IMR-90 (cell line): ENCODE measurements at regions not wholly inside any gene's neighbourhood (a gene's known extent, or its start where the extent isn't known, plus 50 kb on each side); places are given as distances from the start of the nearest gene placed in this dataset.

ENCODE experiments used
- ATAC-seq: fragments of 200-7000 bp; cut with Tn5 transposase; 2 replicates; pipeline ENCODE4 v1.9.1; 2020; ENCODE audit warnings: low read depth, mild to moderate bottlenecking, moderate library complexity
- BruUV-seq: library from RNA; stranded (reverse); fragments of 400-500 nt; replicated peaks from 2 replicates; lab custom pipeline; 2021; lab: Mats Ljungman, UMichigan
- CTCF ChIA-PET: fragments of 300-600 bp; formaldehyde crosslinking; extraction: SDS; loops from one replicate; lab custom pipeline; 2021; ENCODE audit warnings: antibody characterized with exemption; lab: Yijun Ruan, JAX
- POLR2A ChIA-PET: fragments of 300-600 bp; sonication (Branson Sonifier 250); formaldehyde crosslinking; loops from one replicate; lab custom pipeline; 2022; ENCODE audit warnings: antibody characterized with exemption; ENCODE audit not compliant: unreplicated experiment; lab: Charles Lee
- DNase-seq: peaks from one replicate; pipeline ENCODE4 v3.0.0; 2013
- H2AFZ ChIP-seq: replicated peaks from 2 replicates; pipeline ENCODE3; 2013; ENCODE audit warnings: low read length, mild to moderate bottlenecking; ENCODE audit not compliant: poor library complexity
- H2AK5ac ChIP-seq: 2 replicates; pipeline ENCODE4 v1.6.1; 2013; ENCODE audit warnings: low read depth, low read length, inconsistent platforms
- H2AK9ac ChIP-seq: replicated peaks from 2 replicates; pipeline ENCODE3; 2013; ENCODE audit warnings: mild to moderate bottlenecking, low read depth, low read length, moderate library complexity; ENCODE audit not compliant: poor library complexity
- H2BK120ac ChIP-seq: 2 replicates; pipeline ENCODE4 v1.6.1; 2013; ENCODE audit warnings: low read depth, low read length, inconsistent platforms
- H2BK15ac ChIP-seq: 3 replicates; pipeline ENCODE4 v1.6.1; 2013; ENCODE audit warnings: low read depth, low read length, inconsistent platforms
- H2BK20ac ChIP-seq: 2 replicates; pipeline ENCODE4 v1.6.1; 2013; ENCODE audit warnings: low read depth, mild to moderate bottlenecking, inconsistent platforms, low read length, moderate library complexity
- H2BK5ac ChIP-seq: 2 replicates; pipeline ENCODE4 v1.6.1; 2013; ENCODE audit warnings: mild to moderate bottlenecking, low read depth, low read length, inconsistent platforms; ENCODE audit not compliant: poor library complexity, severe bottlenecking
- H3K14ac ChIP-seq: replicated peaks from 2 replicates; pipeline ENCODE4 v1.6.1; 2013; ENCODE audit warnings: low read depth, low read length, inconsistent platforms
- H3K18ac ChIP-seq: 2 replicates; pipeline ENCODE4 v1.6.1; 2013; ENCODE audit warnings: low read depth, low read length, control low read depth
- H3K23ac ChIP-seq: 2 replicates; pipeline ENCODE4 v1.6.1; 2013; ENCODE audit warnings: low read depth, low read length, inconsistent platforms
- H3K27ac ChIP-seq: 2 replicates; pipeline ENCODE4 v1.5.1; 2013; ENCODE audit warnings: mild to moderate bottlenecking, control low read depth, low read length; ENCODE audit not compliant: insufficient read depth
- H3K27me3 ChIP-seq: 2 replicates; pipeline ENCODE4 v1.6.1; 2013; ENCODE audit warnings: low read length; ENCODE audit not compliant: control insufficient read depth, insufficient read depth
- H3K36me3 ChIP-seq: 2 replicates; pipeline ENCODE4 v1.6.1; 2013; ENCODE audit warnings: low read length, mixed read lengths; ENCODE audit not compliant: control insufficient read depth, insufficient read depth
- H3K4ac ChIP-seq: 2 replicates; pipeline ENCODE4 v1.6.1; 2013; ENCODE audit warnings: low read depth, low read length, inconsistent platforms
- H3K4me1 ChIP-seq: 2 replicates; pipeline ENCODE4 v1.6.1; 2013; ENCODE audit warnings: low read length, mixed read lengths; ENCODE audit not compliant: control insufficient read depth, insufficient read depth
- H3K4me2 ChIP-seq: 2 replicates; pipeline ENCODE4 v1.6.1; 2013; ENCODE audit warnings: low read depth, mild to moderate bottlenecking, control low read depth, low read length, moderate library complexity
- H3K4me3 ChIP-seq: 2 replicates; pipeline ENCODE4 v1.5.1; 2013; ENCODE audit warnings: low read depth, mild to moderate bottlenecking, control low read depth, low read length, moderate library complexity; ENCODE audit not compliant: insufficient read depth
- H3K56ac ChIP-seq: 2 replicates; pipeline ENCODE4 v1.6.1; 2013; ENCODE audit warnings: low read length, inconsistent platforms; ENCODE audit not compliant: insufficient read depth; ENCODE audit errors: extremely low read depth
- H3K79me1 ChIP-seq, 2 experiments: 2 replicates each; pipeline ENCODE4 v1.6.1; 2013; ENCODE audit warnings: low read length in 2 of 2, inconsistent platforms in 1 of 2, low read depth in 1 of 2
- H3K9ac ChIP-seq: 2 replicates; pipeline ENCODE4 v1.6.1; 2013; ENCODE audit warnings: low read depth, low read length, control low read depth
- H3K9me1 ChIP-seq: 2 replicates; pipeline ENCODE4 v1.6.1; 2013; ENCODE audit warnings: low read length, inconsistent platforms; ENCODE audit not compliant: insufficient read depth
- H3K9me3 ChIP-seq: 2 replicates; pipeline ENCODE4 v1.6.1; 2013; ENCODE audit warnings: low read length; ENCODE audit not compliant: control insufficient read depth, insufficient read depth
- H4K20me1 ChIP-seq: 2 replicates; pipeline ENCODE4 v1.6.1; 2013; ENCODE audit warnings: low read length, inconsistent platforms; ENCODE audit not compliant: insufficient read depth
- H4K5ac ChIP-seq: 2 replicates; pipeline ENCODE4 v1.6.1; 2013; ENCODE audit warnings: mild to moderate bottlenecking, low read depth, low read length, control low read depth
- H4K8ac ChIP-seq, 2 experiments: 2 replicates each; pipeline ENCODE4 v1.6.1; 2013; ENCODE audit warnings: low read depth in 2 of 2, low read length in 2 of 2, control low read depth in 1 of 2, inconsistent platforms in 1 of 2
- H4K91ac ChIP-seq: 2 replicates; pipeline ENCODE4 v1.6.1; 2013; ENCODE audit warnings: low read depth, low read length, inconsistent platforms; ENCODE audit not compliant: insufficient read depth
- MAFK ChIP-seq: IDR thresholded peaks from 2 replicates; pipeline ENCODE4 v1.6.1; 2012; ENCODE audit warnings: low read depth, low read length, improper control_type of control experiment
- MXI1 ChIP-seq: IDR thresholded peaks from 2 replicates; pipeline ENCODE4 v1.6.1; 2012; ENCODE audit warnings: low read depth, mild to moderate bottlenecking, low read length, moderate library complexity, borderline replicate concordance
- RAD21 ChIP-seq: IDR thresholded peaks from 2 replicates; pipeline ENCODE4 v1.6.1; 2012; ENCODE audit warnings: low read length, improper control_type of control experiment
- RCOR1 ChIP-seq: IDR thresholded peaks from 2 replicates; pipeline ENCODE4 v1.6.1; 2012; ENCODE audit warnings: mild to moderate bottlenecking, low read length, improper control_type of control experiment; ENCODE audit not compliant: insufficient replicate concordance
- WGBS, 2 experiments: methylation state at CpG; one replicate each; pipeline versions ENCODE4 v1.1.5 to v1.1.7; 2013; ENCODE audit warnings: missing lambda C conversion rate in 2 of 2; ENCODE audit not compliant: insufficient read length in 1 of 2; ENCODE audit errors: extremely low coverage in 2 of 2; 5-methylcytosine and 5-hydroxymethylcytosine counted together
- dilution Hi-C: fragments of 300-500 bp; cut with HindIII; formaldehyde crosslinking; loops from one replicate; pipeline ENCODE4 v1.14.3; 2018; ENCODE audit warnings: low sequenced_read_pairs; ENCODE audit not compliant: unreplicated experiment
- in situ Hi-C: fragments of 300-500 bp; cut with MboI; formaldehyde crosslinking; loops from 3 replicates; pipeline ENCODE4 v1.14.3; 2019; ENCODE audit warnings: low sequenced_read_pairs, inconsistent platforms, mixed read lengths
- intact Hi-C: fragments of 100-400 bp; cut with micrococcal nuclease; formaldehyde crosslinking; loops from 2 replicates; pipeline ENCODE4 v1.10.0; 2022

DNA sequence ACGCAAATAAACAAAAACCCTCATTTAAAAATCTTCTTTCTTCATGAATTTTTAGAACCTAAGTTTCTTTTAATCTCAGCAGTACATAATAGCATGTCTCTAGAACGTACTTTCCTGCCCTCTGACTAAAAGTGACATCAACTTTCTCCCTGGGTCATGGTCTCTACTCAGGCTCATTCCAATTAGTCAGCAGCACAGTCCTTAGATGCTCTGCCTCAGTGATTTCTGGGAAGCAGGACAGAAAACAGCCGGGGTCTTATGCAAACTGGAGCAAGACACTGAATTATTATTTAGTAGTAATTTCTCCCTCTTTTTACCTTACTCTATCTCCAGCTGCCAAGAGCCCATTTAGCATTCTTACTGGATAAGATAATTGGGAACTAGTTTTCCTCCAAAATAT is 365.2 kb downstream of the TUSC7 start:
- no peak overlapping the region for H3K9ac ChIP-seq
- no peak overlapping the region for H2AK9ac ChIP-seq
- no peak overlapping the region for H4K5ac ChIP-seq
- H3K9me1 ChIP-seq, result no peaks in the 10 kb centered on the region
- no peaks in the 10 kb centered on the region for H3K36me3 ChIP-seq
- no peak overlapping the region for H4K91ac ChIP-seq
- ATAC-seq (peak; percentile 46; the same call in 1 of the 2 replicates), DNase-seq (peak; percentile 18)
- no peaks in the 10 kb centered on the region for H3K79me1 ChIP-seq
- TF ChIP-seq MAFK (no peak), RAD21 (no peak), MXI1 (no peak), RCOR1 (no peak)
- H2BK15ac ChIP-seq, result no peak overlapping the region
- no peak overlapping the region for H3K4me3 ChIP-seq
- no peak overlapping the region for H2AFZ ChIP-seq
- H3K27ac ChIP-seq, result no peak overlapping the region
- no peak overlapping the region for H4K8ac ChIP-seq
- in situ Hi-C loops (no loop called here), dilution Hi-C loops (no loop called here), intact Hi-C loops (no loop called here)
- ChIA-PET POLR2A (no interaction called here), CTCF (no interaction called here)
- no peaks in the 10 kb centered on the region for H3K4me1 ChIP-seq
- H2BK5ac ChIP-seq, result no peak overlapping the region
- H3K14ac ChIP-seq, result no peak overlapping the region
- no peak overlapping the region for H2BK20ac ChIP-seq
- H2BK120ac ChIP-seq, result no peak overlapping the region
- no peaks in the 10 kb centered on the region for H4K20me1 ChIP-seq
- H3K4ac ChIP-seq, result no peak overlapping the region
- WGBS, 2 experiments, result no CpG with 5 or more reads among the region's 3 CpGs
- H3K9me3 ChIP-seq, result no peaks in the 10 kb centered on the region
- no peak overlapping the region for H2AK5ac ChIP-seq
- BruUV-seq, result no TSS peak
- no peaks in the 10 kb centered on the region for H3K27me3 ChIP-seq
- no peak overlapping the region for H3K56ac ChIP-seq
- no peak overlapping the region for H3K18ac ChIP-seq
- H3K23ac ChIP-seq, result no peak overlapping the region
- no peak overlapping the region for H3K4me2 ChIP-seq
